Activated T-cell treated with anti-CD3 and anti-CD28 coated beads for 48 hours (primary cell): ENCODE measurements at regions not wholly inside any gene's neighbourhood (a gene's known extent, or its start where the extent isn't known, plus 50 kb on each side); places are given as distances from the start of the nearest gene placed in this dataset.

Experiments
- DNase-seq: peaks from one replicate; pipeline ENCODE4 v3.0.0-alpha.2; 2020; ENCODE audit warnings: low read depth

GRCh38 chr1:209461168-209461567, 122.3 kb upstream of the CAMK1G start:
- DNase-seq = no peak

GRCh38 chr1:209462433-209462832, 121.1 kb upstream of the CAMK1G start:
- no peak for DNase-seq

GRCh38 chr1:209463441-209463840, 120.1 kb upstream of the CAMK1G start:
- DNase-seq = no peak

- no peak for DNase-seq
These were observed 110.5 kb upstream of the CAMK1G start for GRCh38 chr1:209473025-209473424.

- DNase-seq = no peak
These were observed 103.2 kb upstream of the CAMK1G start for GRCh38 chr1:209480345-209480744.

- no peak for DNase-seq
These were observed 99.8 kb upstream of the CAMK1G start for GRCh38 chr1:209483691-209484090.

- no peak for DNase-seq
These were observed 99.1 kb upstream of the CAMK1G start for GRCh38 chr1:209484429-209484828.

GRCh38 chr1:209485167-209485566, 98.3 kb upstream of the CAMK1G start:
- DNase-seq = no peak

- DNase-seq = no peak
These were observed 97.8 kb upstream of the CAMK1G start for GRCh38 chr1:209485751-209486150.

GRCh38 chr1:209486861-209487593, 96.5 kb upstream of the CAMK1G start:
- no peak for DNase-seq

GRCh38 chr1:209490013-209490412, 93.5 kb upstream of the CAMK1G start:
- no peak for DNase-seq

- no peak for DNase-seq
These were observed 92.5 kb upstream of the CAMK1G start for GRCh38 chr1:209491031-209491430.

- DNase-seq = no peak
These were observed 92.0 kb upstream of the CAMK1G start for GRCh38 chr1:209491496-209491895.

GRCh38 chr1:209491897-209492296, 91.6 kb upstream of the CAMK1G start:
- DNase-seq = no peak

GRCh38 chr1:209493559-209493958, 90.0 kb upstream of the CAMK1G start:
- DNase-seq = no peak

GRCh38 chr1:209497729-209498128, 85.8 kb upstream of the CAMK1G start:
- no peak for DNase-seq

- DNase-seq = no peak
These were observed 82.5 kb upstream of the CAMK1G start for GRCh38 chr1:209500993-209501392.

GRCh38 chr1:209503196-209503595, 80.3 kb upstream of the CAMK1G start:
- DNase-seq = no peak

- no peak for DNase-seq
These were observed 78.9 kb upstream of the CAMK1G start for GRCh38 chr1:209504571-209504970.

- DNase-seq = no peak
These were observed 78.5 kb upstream of the CAMK1G start for GRCh38 chr1:209505044-209505443.

GRCh38 chr1:209506101-209506500, 77.4 kb upstream of the CAMK1G start:
- DNase-seq = no peak

- DNase-seq = no peak
These were observed 74.5 kb upstream of the CAMK1G start for GRCh38 chr1:209509039-209509438.

- DNase-seq = no peak
These were observed 73.5 kb upstream of the CAMK1G start for GRCh38 chr1:209510063-209510462.

- DNase-seq = no peak
These were observed 72.3 kb upstream of the CAMK1G start for GRCh38 chr1:209511169-209511568.
